ENCODE measurements at regions not wholly inside any gene's neighbourhood (a gene's known extent, or its start where the extent isn't known, plus 50 kb on each side); places are given as distances from the start of the nearest gene placed in this dataset.

DNA sequence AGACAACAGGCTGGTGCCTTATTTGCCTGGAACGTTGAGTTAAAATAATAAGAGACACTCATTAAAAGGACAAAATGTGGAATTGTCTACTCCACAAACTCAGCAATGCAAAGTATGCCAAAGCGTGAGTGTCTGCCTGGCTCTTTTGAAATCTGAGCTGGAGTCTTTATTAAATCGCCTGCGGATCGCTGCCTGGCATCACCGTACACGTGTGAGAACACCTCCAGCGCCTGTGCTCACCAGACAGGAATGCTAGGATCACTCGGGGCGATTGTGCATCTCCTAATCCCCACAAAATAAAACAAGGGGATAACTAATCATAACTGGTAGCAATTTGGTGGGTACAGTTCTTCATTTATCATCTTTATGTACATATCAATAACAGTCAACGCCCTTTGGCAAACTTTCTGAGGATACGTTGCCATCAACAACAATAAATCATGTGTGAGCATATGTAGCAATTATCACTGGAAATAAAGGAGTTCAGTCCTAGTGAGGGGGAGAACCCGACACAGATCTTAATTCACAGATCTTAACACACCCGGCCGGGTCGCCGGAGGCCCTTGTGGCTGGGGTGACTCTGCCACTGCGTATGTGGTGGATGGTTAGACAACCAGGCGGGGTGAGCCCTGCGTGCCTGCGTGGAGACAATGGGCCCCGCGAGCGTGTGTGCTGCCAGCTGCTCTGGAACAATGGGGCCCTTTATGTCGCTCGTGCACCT lies 284.9 kb upstream of the IRX1 start:
- H3K4me1 Mint-ChIP-seq: no peaks in the 10 kb centered on the region
- peaks cover 0 to 9% (median 0%) of the 10 kb centered on the region in 9 donors for H3K9me3 Mint-ChIP-seq
- DNase-seq (no peak), ATAC-seq (no peak)
- peaks cover 0 to 7% (median 0%) of the 10 kb centered on the region in 5 donors for H3K27me3 Mint-ChIP-seq
- peaks cover 0 to 3% (median 0%) of the 10 kb centered on the region in 3 donors for H3K36me3 Mint-ChIP-seq
- H3K27ac Mint-ChIP-seq: no peak overlapping the region
- no peak overlapping the region for H3K4me3 Mint-ChIP-seq
- POLR2A ChIA-PET: no interaction called here

DNA sequence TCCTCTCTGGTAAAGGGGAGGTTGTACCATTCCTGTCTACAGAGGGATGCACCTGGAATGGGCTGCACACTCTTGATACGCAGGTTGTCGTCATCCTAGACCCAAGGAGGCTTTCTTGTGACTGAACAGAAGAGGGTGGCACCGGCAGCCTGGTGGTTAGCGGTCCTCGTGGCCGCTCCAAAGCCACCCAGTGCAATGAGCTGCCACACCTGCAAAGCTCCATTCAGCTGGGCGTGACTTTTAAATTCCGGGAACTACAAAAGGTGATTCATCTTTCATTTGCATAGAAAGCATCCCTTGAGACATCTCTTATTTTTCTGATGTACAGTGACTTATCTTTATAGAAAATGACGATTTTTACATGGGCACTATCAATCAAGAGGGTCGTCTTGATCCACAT lies 286.1 kb upstream of the IRX1 start:
- H3K36me3 Mint-ChIP-seq: peaks cover 0 to 3% (median 0%) of the 10 kb centered on the region in 3 donors
- no peak overlapping the region for H3K27ac Mint-ChIP-seq
- ATAC-seq (no peak), DNase-seq (no peak)
- POLR2A ChIA-PET: no interaction called here
- H3K27me3 Mint-ChIP-seq: peaks cover 0 to 11% (median 3%) of the 10 kb centered on the region in 5 donors
- H3K4me3 Mint-ChIP-seq: no peak overlapping the region
- peaks cover 0 to 18% (median 2%) of the 10 kb centered on the region in 9 donors for H3K9me3 Mint-ChIP-seq
- H3K4me1 Mint-ChIP-seq: no peaks in the 10 kb centered on the region

DNA sequence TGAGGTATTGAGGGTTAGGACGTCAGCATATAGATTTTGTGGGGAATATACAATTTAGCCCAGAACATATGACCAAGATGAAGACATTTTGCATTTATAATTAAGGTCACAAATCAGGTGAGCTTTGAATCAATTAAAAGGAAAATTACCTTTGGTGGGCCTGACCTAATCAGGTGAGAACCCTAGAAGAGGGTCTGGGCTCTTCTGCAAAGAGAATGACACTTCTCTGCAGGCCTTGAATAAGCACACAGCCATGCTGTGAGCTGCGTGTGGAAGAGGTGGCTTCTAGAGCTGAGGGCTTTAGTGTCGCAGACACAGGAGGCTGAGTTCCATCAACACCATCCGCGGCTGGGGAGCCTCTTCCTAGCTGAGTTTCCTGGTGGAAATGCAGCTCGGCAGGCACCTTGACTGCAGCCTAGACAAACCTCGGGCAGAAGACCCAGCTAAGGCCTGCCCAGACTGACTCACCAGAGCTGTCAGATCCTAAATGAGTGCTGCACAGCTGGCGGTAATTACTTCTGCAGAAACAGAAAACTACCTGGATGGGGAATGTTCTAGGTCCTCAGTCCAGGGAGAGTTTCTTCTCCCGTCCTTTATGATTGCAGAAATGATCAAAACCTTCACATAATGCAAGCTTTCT lies 287.5 kb upstream of the IRX1 start:
- Mint-ChIP-seq H3K9me3 (peaks cover 0 to 18% (median 3%) of the 10 kb centered on the region in 9 donors), H3K27me3 (peaks cover 0 to 24% (median 3%) of the 10 kb centered on the region in 5 donors), H3K27ac (no peak overlapping the region), H3K4me1 (no peaks in the 10 kb centered on the region), H3K36me3 (peaks cover 0 to 3% (median 0%) of the 10 kb centered on the region in 3 donors), H3K4me3 (no peak overlapping the region)
- no peak for DNase-seq
- POLR2A ChIA-PET: no interaction called here
- no peak for ATAC-seq

DNA sequence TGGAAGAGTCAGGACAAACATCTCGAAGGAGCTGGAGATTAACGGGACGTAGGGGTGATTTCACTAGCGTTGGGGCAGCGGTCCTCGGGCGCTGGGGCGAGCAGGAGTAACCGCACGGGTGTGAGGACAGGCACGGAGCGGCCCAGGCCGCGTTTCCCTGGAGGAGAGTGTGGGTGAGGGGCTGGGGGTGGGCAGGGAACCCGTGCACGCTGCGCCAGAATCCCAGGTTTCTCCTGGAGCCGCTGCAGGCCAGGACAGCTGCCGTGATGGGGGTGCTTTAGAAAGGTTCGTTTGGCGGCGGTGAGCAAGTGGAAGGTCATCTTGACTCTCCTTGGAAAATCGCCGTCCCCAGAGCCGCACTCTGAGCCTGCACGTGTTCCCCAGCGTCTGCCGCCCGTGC lies 290.2 kb upstream of the IRX1 start:
- Mint-ChIP-seq H3K27me3 (peaks cover 0 to 49% (median 11%) of the 10 kb centered on the region in 5 donors), H3K9me3 (peaks cover 0 to 9% (median 0%) of the 10 kb centered on the region in 9 donors), H3K4me1 (no peaks in the 10 kb centered on the region), H3K27ac (no peak overlapping the region), H3K4me3 (no peak overlapping the region), H3K36me3 (peaks cover 0 to 3% (median 0%) of the 10 kb centered on the region in 3 donors)
- DNase-seq (no peak), ATAC-seq (no peak)
- POLR2A ChIA-PET: no interaction called here

DNA sequence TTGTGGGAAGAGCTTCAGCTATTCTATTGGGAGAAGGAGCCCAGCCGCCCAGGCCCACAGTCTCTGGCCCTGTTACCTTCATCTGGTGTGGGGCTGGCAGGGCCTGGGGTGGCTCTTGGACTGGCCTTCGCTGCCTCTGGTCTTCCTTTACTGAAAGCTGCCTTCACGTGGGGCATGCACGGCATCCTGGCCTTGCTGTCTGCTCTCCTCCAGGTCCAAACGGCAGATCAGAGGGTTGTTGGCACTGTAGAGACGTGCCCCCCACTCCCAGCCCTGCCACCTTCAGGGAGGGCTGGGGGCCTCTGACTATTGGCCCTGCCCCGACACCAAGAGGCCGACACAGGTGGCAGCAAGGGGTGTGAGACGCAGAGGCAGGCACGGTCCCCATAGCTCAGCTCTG lies 291.3 kb upstream of the IRX1 start:
- Mint-ChIP-seq H3K36me3 (peaks cover 0 to 3% (median 0%) of the 10 kb centered on the region in 3 donors), H3K4me3 (no peak overlapping the region), H3K4me1 (no peaks in the 10 kb centered on the region), H3K27me3 (peaks cover 0 to 49% (median 11%) of the 10 kb centered on the region in 5 donors), H3K27ac (no peak overlapping the region), H3K9me3 (peaks cover 0 to 9% (median 0%) of the 10 kb centered on the region in 9 donors)
- POLR2A ChIA-PET: no interaction called here
- DNase-seq (no peak), ATAC-seq (no peak)

DNA sequence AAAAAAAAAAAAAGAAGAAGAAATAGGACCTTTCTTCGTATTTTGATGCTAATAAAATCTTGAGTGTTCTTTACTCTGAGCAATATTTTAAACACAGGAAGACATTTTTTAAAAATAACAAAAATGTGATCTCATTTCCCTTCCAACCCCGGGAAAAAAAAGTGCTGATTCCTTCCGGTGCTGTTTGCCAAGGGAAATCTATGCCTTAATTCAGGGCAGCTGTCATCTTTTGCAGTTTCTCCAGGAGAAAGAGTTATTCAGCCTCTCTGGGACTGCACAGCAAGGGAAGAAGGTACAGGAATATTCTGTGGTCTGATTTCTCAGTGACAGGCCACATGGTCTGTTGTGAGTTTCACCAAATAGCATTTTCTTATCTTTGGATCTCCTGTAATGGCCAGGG lies 291.9 kb upstream of the IRX1 start:
- Mint-ChIP-seq H3K27me3 (peaks cover 0 to 49% (median 11%) of the 10 kb centered on the region in 5 donors), H3K4me3 (no peak overlapping the region), H3K36me3 (peaks cover 0 to 3% (median 0%) of the 10 kb centered on the region in 3 donors), H3K4me1 (no peaks in the 10 kb centered on the region), H3K9me3 (peaks cover 0 to 9% (median 0%) of the 10 kb centered on the region in 9 donors), H3K27ac (no peak overlapping the region)
- DNase-seq: no peak
- POLR2A ChIA-PET: no interaction called here
- ATAC-seq: no peak

DNA sequence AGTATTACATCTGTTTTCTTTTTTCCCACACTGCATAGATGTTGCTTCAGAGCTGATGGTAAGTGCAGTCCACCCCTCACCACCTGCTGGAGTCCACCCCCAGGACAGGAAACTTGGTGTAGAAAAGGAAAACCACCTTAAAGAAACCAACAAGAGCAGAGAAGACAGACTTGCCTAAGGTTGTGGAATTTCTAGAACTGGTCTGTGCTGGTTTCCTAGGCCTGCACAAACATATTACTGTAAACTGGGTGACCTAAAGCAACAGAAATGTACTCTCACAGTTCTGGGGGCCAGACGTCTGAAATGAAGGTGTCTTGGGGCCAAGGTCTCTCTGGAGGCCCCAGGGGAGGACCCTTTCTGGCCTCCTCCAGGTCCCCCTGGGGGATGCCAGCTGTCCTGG lies 293.4 kb upstream of the IRX1 start:
- H3K9me3 Mint-ChIP-seq: peaks cover 0 to 9% (median 0%) of the 10 kb centered on the region in 9 donors
- no peak overlapping the region for H3K27ac Mint-ChIP-seq
- DNase-seq (no peak), ATAC-seq (no peak)
- H3K27me3 Mint-ChIP-seq: peaks cover 0 to 49% (median 8%) of the 10 kb centered on the region in 5 donors
- POLR2A ChIA-PET: no interaction called here
- H3K4me1 Mint-ChIP-seq: no peaks in the 10 kb centered on the region
- no peaks in the 10 kb centered on the region for H3K36me3 Mint-ChIP-seq
- H3K4me3 Mint-ChIP-seq: no peak overlapping the region

DNA sequence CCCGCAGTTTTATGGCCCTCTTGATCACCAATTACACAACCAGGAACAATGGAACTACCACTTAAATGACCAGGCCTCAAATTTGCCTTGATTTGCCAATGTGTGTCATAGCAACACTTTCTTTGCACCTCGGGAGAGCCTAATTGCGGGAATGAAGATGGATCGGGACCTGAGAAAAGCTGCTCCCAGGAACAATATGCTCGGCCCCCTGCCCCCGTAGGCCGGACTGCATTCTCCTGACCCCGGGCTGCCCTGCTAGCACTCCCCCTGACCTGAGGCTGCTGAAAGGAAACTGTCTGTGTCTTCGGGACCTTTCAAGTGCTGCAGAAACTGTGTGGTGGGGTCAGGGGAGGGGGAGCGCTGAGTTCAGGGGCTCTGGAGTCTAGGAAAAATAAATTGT lies 294.3 kb upstream of the IRX1 start:
- Mint-ChIP-seq H3K27ac (no peak overlapping the region), H3K4me1 (no peaks in the 10 kb centered on the region), H3K4me3 (no peak overlapping the region), H3K27me3 (peaks cover 0 to 49% (median 8%) of the 10 kb centered on the region in 5 donors), H3K36me3 (no peaks in the 10 kb centered on the region), H3K9me3 (peaks cover 0 to 9% (median 0%) of the 10 kb centered on the region in 9 donors)
- ATAC-seq (no peak), DNase-seq (no peak)
- POLR2A ChIA-PET: no interaction called here

DNA sequence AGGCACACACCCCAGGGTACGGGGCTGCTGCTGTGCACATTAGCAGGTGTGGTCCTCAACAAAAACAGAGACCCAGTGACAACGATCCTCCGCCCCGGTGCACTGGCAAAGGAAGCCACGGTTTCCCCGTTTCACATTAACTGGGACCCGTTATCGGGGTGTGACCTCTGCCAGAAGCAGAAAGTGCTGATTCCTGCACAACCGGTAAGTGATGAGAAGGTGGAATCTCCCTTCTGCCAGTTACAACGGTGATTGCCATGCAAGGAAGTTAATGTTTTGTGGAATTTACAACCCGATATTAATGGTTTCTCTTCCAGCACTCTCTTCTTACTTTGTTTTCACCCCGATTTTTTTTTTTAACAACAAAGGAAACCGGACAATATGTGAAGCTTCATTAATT lies 294.9 kb upstream of the IRX1 start:
- ATAC-seq (no peak), DNase-seq (no peak)
- H3K4me1 Mint-ChIP-seq: no peaks in the 10 kb centered on the region
- H3K36me3 Mint-ChIP-seq: no peaks in the 10 kb centered on the region
- H3K27ac Mint-ChIP-seq: no peak overlapping the region
- no peak overlapping the region for H3K4me3 Mint-ChIP-seq
- H3K9me3 Mint-ChIP-seq: peaks cover 0 to 9% (median 0%) of the 10 kb centered on the region in 9 donors
- peaks cover 0 to 49% (median 8%) of the 10 kb centered on the region in 5 donors for H3K27me3 Mint-ChIP-seq
- POLR2A ChIA-PET: no interaction called here

DNA sequence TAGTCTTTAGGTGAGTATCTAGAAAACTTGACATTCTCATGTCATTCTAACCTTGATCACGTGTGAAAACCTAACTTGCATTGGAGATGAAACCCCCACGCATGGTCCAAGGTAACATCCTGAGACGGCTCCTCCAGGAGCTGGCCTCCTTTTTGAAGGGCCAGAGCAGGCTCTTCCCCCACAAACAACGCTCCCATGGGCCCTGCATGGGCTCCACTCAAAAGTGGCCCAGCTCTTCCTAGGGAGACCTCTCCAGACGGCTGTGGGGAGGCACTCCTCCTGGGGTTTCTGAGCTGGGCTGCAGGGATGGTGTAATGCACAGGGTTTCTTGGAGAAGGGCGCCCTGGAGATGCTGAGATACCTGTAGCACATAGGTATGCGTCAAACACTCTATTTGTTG lies 296.2 kb upstream of the IRX1 start:
- H3K27me3 Mint-ChIP-seq: peaks cover 0 to 38% (median 8%) of the 10 kb centered on the region in 5 donors
- POLR2A ChIA-PET: no interaction called here
- H3K9me3 Mint-ChIP-seq: peaks cover 0 to 4% (median 0%) of the 10 kb centered on the region in 9 donors
- ATAC-seq (no peak), DNase-seq (no peak)
- H3K4me1 Mint-ChIP-seq: no peaks in the 10 kb centered on the region
- H3K36me3 Mint-ChIP-seq: no peaks in the 10 kb centered on the region
- no peak overlapping the region for H3K4me3 Mint-ChIP-seq
- H3K27ac Mint-ChIP-seq: no peak overlapping the region

DNA sequence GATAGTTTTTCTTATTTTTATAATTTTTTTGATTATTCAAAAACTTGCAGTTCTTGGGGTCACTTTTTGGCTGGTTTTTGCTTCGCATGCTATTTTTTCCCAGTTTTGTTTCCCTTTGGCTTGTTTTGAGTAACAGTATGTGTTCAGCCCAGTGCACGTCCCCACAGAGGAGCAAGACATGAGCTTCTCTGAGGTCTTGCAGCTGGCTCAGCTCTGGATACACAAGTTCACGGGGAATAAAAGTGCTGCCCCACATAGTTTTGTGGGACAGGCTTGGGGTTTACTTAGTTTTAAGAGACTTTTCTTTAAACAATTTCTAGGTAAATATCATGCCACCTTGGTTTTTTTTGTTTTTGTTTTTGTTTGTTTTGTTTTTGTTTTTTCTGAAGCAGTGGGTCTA lies 297.8 kb upstream of the IRX1 start:
- Mint-ChIP-seq H3K27me3 (peaks cover 0 to 22% (median 9%) of the 10 kb centered on the region in 5 donors), H3K27ac (no peak overlapping the region), H3K36me3 (no peaks in the 10 kb centered on the region), H3K4me1 (no peaks in the 10 kb centered on the region), H3K4me3 (no peak overlapping the region), H3K9me3 (peaks cover 0 to 8% (median 2%) of the 10 kb centered on the region in 9 donors)
- POLR2A ChIA-PET: no interaction called here
- ATAC-seq (no peak), DNase-seq (no peak)

DNA sequence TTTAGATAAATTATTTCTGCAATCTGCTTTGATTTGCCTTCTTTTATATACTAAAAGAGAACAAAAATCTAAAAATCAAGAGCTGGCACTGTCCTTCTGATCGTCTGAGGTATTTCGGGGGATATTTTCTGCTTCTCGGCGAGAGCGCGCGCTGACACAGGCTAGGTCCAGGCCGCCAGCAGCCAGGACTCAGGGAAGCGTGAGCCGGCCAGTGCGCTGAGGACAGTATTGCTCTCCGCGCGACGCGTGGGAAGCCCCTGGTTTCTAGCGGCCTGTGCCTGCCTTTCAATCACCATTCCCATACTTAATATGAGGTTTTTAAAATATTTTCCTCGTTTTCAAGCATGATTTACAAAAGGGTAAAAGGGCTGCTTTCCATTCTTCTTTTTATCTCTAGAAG lies 307.3 kb upstream of the IRX1 start:
- no peaks in the 10 kb centered on the region for H3K4me1 Mint-ChIP-seq
- DNase-seq (no peak), ATAC-seq (no peak)
- H3K9me3 Mint-ChIP-seq: peaks cover 0 to 6% (median 2%) of the 10 kb centered on the region in 9 donors
- no peak overlapping the region for H3K27ac Mint-ChIP-seq
- H3K4me3 Mint-ChIP-seq: no peak overlapping the region
- peaks cover 0 to 2% (median 0%) of the 10 kb centered on the region in 5 donors for H3K27me3 Mint-ChIP-seq
- POLR2A ChIA-PET: no interaction called here
- no peaks in the 10 kb centered on the region for H3K36me3 Mint-ChIP-seq

DNA sequence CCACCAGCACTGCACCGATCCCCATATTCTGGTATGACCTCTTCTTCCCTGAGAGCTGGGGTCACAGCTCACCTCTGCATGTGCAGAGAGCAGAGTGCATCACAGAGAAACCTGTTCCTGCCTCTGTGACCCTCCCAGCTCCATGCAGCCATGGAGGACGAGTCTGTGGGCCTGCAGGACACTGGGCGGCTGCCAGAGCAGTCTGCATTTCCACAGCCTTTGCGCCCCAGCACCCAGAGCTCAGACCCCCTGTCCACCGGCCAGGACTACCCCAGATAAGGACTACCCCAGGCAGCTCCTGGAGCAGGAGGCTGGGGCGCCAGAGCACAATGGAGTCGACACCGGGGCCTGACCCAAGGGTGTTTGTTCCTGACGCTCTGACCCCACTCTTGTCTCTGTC lies 308.1 kb upstream of the IRX1 start:
- H3K27me3 Mint-ChIP-seq: no peaks in the 10 kb centered on the region
- no peak overlapping the region for H3K4me3 Mint-ChIP-seq
- H3K4me1 Mint-ChIP-seq: no peaks in the 10 kb centered on the region
- POLR2A ChIA-PET: no interaction called here
- no peak overlapping the region for H3K27ac Mint-ChIP-seq
- no peak for DNase-seq
- peaks cover 0 to 4% (median 0%) of the 10 kb centered on the region in 9 donors for H3K9me3 Mint-ChIP-seq
- H3K36me3 Mint-ChIP-seq: no peaks in the 10 kb centered on the region
- ATAC-seq: no peak

Data from naive thymus-derived CD8-positive, alpha-beta T cell (primary cell).